ENCODE measurements at regions not wholly inside any gene's neighbourhood (a gene's known extent, or its start where the extent isn't known, plus 50 kb on each side); places are given as distances from the start of the nearest gene placed in this dataset.

DNA sequence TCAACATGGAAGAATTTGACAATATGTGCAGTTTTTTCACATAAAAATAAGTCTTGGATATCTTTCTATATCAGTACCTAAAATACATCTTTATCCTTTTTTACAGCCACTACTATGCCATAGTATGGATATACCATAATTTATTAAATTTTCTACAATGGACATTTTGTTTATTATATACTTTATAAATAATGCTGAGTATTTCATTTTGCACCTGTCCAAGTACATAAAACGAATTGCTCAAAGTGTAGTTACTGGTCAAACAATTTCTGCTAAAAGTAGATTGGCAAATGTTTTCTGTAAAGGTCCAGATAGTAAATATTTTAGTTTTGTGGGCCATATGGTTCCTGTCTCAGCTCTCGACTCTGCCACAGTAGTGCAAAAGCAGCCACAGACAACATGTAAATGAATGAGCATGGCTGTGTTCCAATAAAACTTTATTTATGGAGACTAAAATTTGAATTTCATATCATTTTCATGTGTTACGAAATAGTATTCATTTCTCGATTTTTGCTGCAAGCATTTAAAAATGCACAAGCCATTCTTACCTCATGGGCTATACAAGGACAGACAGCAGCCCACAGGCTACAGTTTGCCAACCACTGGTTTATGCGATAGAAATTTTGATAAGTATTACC, 96.9 kb upstream of the STEAP1B start:
- Mint-ChIP-seq H3K36me3 (ENCODE audit: low read depth) (no peaks in the 10 kb centered on the region), H3K4me3 (no peak overlapping the region), H3K4me1 (ENCODE audit: low read depth) (peaks cover 4% of the 10 kb centered on the region), H3K27ac (no peak overlapping the region), H3K9me3 (no peaks in the 10 kb centered on the region), H3K27me3 (peaks cover 48% of the 10 kb centered on the region)

DNA sequence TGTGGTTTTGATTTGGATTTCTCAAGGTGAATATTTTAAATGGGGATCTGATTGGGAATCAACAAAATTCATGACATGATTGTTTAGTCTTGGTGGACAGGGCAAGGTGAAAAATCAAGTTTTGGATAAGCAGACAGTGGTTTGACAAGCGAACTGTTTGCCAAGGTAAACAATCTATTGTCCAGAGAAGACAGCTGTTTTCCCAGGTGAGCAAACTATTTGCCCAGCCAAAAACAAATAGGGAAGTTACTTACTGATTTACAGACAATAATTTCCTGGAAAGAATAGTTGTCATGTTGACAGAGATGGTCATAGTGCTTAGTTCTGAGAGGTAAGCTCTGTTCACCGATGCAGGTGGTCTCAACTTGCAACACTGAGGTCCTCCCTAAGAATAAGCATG, 94.0 kb upstream of the STEAP1B start:
- Mint-ChIP-seq H3K36me3 (ENCODE audit: low read depth) (no peaks in the 10 kb centered on the region), H3K27ac (no peak overlapping the region), H3K27me3 (peaks cover 52% of the 10 kb centered on the region), H3K9me3 (no peaks in the 10 kb centered on the region), H3K4me3 (no peak overlapping the region), H3K4me1 (ENCODE audit: low read depth) (no peaks in the 10 kb centered on the region)

GRCh38 chr7:22591271-22591670, 91.3 kb upstream of the STEAP1B start:
- no peaks in the 10 kb centered on the region for H3K9me3 Mint-ChIP-seq
- no peak overlapping the region for H3K4me3 Mint-ChIP-seq
- peaks cover 57% of the 10 kb centered on the region for H3K27me3 Mint-ChIP-seq
- H3K27ac Mint-ChIP-seq: no peak overlapping the region
- peaks cover 24% of the 10 kb centered on the region for H3K4me1 Mint-ChIP-seq (ENCODE audit: low read depth)
- no peaks in the 10 kb centered on the region for H3K36me3 Mint-ChIP-seq (ENCODE audit: low read depth)

GRCh38 chr7:22589641-22590201, 89.7 kb upstream of the STEAP1B start:
- H3K36me3 Mint-ChIP-seq (ENCODE audit: low read depth): no peaks in the 10 kb centered on the region
- H3K4me3 Mint-ChIP-seq: no peak overlapping the region
- no peaks in the 10 kb centered on the region for H3K9me3 Mint-ChIP-seq
- H3K27me3 Mint-ChIP-seq: peaks cover 50% of the 10 kb centered on the region
- no peak overlapping the region for H3K27ac Mint-ChIP-seq
- H3K4me1 Mint-ChIP-seq (ENCODE audit: low read depth): peaks cover 33% of the 10 kb centered on the region

DNA sequence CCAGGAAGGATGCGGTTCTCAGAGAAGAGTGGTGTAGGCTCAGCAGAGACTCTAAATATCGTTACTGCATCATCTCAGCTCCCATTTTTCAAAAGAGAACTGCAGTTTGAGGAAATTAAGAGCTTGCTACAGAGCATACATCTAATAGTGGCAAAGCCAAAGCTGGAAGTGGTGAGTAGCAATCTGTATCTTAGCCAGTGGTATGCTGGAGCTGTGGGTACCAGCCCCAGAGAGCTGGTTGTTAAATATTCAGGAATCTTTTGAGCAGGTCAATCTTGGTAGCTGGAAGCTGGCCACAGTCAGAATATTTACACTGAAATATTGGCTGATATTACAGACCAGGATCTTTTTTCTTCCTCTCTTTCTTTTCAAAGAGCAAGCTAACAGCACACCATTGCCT, 88.4 kb upstream of the STEAP1B start:
- H3K4me1 Mint-ChIP-seq (ENCODE audit: low read depth): peaks cover 44% of the 10 kb centered on the region
- no peaks in the 10 kb centered on the region for H3K9me3 Mint-ChIP-seq
- H3K36me3 Mint-ChIP-seq (ENCODE audit: low read depth): no peaks in the 10 kb centered on the region
- no peak overlapping the region for H3K4me3 Mint-ChIP-seq
- H3K27ac Mint-ChIP-seq: no peak overlapping the region
- H3K27me3 Mint-ChIP-seq: peaks cover 51% of the 10 kb centered on the region

- H3K4me3 Mint-ChIP-seq: peak overlapping the region; percentile 21
Observed at GRCh38 chr7:22587322-22587721, 87.3 kb upstream of the STEAP1B start.

DNA sequence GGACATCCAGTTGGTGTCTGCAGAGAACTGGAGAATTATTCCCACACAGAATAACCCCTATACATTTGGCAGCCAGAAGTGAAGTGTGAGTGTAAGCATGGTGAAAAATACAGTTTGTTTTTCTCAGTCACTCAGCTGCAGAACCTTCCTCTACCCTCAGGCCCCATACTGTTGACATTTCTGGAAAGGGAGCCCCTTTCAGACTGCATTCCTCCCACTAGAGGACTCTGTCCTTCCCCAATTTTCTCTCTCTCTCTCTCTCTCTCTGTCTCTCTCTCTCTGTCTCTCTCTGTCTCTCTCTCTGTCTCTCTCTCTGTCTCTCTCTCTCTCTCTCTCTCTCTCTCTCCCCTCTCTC, 86.8 kb upstream of the STEAP1B start:
- Mint-ChIP-seq H3K27me3 (peaks cover 52% of the 10 kb centered on the region), H3K9me3 (no peaks in the 10 kb centered on the region), H3K4me1 (ENCODE audit: low read depth) (peaks cover 46% of the 10 kb centered on the region), H3K36me3 (ENCODE audit: low read depth) (no peaks in the 10 kb centered on the region), H3K4me3 (no peak overlapping the region), H3K27ac (no peak overlapping the region)

More at GRCh38 chr7:22587322-22587721, 87.3 kb upstream of the STEAP1B start:
- Mint-ChIP-seq H3K27ac (peak overlapping the region; percentile 77), H3K9me3 (no peaks in the 10 kb centered on the region), H3K36me3 (ENCODE audit: low read depth) (no peaks in the 10 kb centered on the region), H3K4me1 (ENCODE audit: low read depth) (peaks cover 46% of the 10 kb centered on the region), H3K27me3 (peaks cover 54% of the 10 kb centered on the region)

DNA sequence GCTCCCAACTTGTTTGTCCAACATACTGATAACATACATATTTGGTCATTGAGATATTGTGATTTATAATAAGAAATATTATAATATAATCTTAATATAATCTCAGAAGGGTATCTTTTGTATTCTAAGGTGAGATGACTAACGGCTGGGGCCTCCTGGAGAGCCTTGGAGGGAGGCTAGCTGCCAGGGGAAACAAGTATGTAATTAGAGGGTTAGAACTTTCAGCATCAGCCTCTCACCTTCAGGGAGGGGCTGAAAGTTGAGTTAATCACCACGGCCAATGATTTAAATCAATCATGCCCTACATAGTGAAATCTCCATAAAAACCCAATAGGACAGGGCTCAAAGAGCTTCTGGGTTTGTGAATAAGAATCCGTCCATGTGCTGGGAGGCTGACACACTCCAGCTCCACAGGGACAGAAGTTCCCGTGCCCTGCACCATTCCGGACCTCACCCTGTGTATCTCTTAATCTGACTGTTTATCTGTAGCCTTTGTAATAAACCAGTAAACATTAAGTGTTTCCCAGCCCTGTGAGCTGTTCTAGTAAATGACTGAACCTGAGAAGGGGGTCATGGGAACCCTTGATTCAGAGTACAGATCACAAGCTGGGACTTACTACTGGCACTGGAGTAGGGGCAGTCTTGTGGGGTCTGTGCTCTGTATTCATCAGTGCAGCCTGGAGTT, 86.3 kb upstream of the STEAP1B start:
- no peak overlapping the region for H3K4me3 Mint-ChIP-seq
- no peak overlapping the region for H3K27ac Mint-ChIP-seq
- no peaks in the 10 kb centered on the region for H3K36me3 Mint-ChIP-seq (ENCODE audit: low read depth)
- H3K9me3 Mint-ChIP-seq: no peaks in the 10 kb centered on the region
- peaks cover 46% of the 10 kb centered on the region for H3K4me1 Mint-ChIP-seq (ENCODE audit: low read depth)
- H3K27me3 Mint-ChIP-seq: peaks cover 50% of the 10 kb centered on the region

- peaks cover 46% of the 10 kb centered on the region for H3K4me1 Mint-ChIP-seq (ENCODE audit: low read depth)
- H3K36me3 Mint-ChIP-seq (ENCODE audit: low read depth): no peaks in the 10 kb centered on the region
- H3K4me3 Mint-ChIP-seq: no peak overlapping the region
- H3K27me3 Mint-ChIP-seq: peaks cover 39% of the 10 kb centered on the region
- H3K27ac Mint-ChIP-seq: no peak overlapping the region
- no peaks in the 10 kb centered on the region for H3K9me3 Mint-ChIP-seq
Observed at GRCh38 chr7:22584179-22584578, 84.2 kb upstream of the STEAP1B start.

DNA sequence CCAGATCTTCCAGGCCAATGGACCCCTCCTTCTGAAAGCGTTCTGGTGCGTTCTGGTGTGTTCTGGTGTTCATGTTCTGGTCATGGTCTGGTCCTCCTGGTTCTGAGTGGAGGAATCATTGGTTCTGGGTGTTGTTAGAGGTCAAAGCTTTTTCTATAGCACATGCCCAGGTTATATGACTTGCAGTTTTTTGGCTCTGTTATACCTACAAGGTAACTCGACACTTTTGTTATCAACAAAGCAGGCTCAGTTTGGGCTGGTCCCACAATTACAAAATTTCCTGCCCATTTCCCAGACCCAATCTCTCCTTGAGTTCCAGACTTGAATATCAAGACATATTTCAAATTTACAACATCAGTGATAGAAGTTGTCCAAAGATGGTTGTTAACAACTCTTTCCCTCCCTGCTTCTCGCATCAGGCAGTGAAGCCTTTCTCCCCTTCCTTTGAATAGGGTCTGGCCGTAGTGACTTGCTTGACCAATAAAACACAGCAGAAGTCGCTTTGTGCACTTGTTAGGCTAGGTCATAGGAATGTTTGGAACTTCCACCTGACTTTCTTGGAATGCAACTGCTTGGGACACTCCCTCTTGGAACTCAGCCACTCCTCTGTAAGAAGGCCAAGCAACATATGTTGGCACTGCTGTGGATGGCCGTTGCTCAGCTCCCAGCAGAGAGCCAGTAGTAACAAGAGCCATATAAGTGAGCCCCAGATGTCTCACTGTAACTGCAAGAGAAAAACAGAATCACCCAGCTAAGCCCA, 83.1 kb upstream of the STEAP1B start:
- Mint-ChIP-seq H3K36me3 (ENCODE audit: low read depth) (no peaks in the 10 kb centered on the region), H3K27ac (no peak overlapping the region), H3K9me3 (no peaks in the 10 kb centered on the region), H3K4me3 (no peak overlapping the region), H3K27me3 (peaks cover 39% of the 10 kb centered on the region), H3K4me1 (ENCODE audit: low read depth) (peaks cover 40% of the 10 kb centered on the region)

DNA sequence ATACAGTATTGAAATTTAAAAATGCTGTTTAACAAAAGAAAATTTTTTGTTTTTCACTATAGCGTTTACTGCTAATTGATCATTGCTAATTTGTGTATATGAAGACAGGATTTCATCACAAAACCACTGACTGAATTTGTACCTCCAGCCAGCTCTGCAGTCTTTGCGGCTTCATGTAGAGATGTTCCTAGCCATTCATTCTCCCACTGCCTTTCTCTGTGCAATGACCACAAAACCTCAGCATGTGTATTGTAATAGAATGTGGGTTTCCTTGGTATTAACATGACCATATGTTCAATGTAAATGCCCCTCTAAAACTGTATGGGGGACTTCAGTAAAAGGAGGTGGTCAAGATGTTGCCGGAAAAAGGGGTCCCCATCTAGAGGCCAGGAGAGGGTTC, 81.1 kb upstream of the STEAP1B start:
- Mint-ChIP-seq H3K27ac (no peak overlapping the region), H3K36me3 (ENCODE audit: low read depth) (no peaks in the 10 kb centered on the region), H3K9me3 (no peaks in the 10 kb centered on the region), H3K4me3 (no peak overlapping the region), H3K27me3 (peaks cover 52% of the 10 kb centered on the region), H3K4me1 (ENCODE audit: low read depth) (peaks cover 21% of the 10 kb centered on the region)

DNA sequence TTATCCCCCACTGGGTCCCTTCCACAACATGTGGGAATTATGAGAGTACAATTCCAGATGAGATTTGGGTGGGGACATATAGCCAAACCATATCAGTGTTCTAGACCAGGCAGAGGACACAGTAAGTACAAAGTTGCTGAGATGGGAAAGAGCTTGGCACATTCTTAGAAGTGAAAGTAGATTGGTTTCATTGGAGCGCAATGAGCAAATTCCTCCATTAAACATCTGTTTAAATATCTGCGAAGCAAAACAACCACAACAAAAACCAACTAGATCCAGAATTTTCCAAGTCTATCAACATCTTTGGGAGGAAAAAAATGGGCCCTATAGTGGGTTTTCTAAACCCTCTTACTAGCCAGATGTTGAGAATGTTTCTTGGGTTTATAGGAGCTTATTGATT, 80.0 kb upstream of the STEAP1B start:
- no peak overlapping the region for H3K4me3 Mint-ChIP-seq
- peaks cover 52% of the 10 kb centered on the region for H3K27me3 Mint-ChIP-seq
- no peak overlapping the region for H3K27ac Mint-ChIP-seq
- H3K36me3 Mint-ChIP-seq (ENCODE audit: low read depth): no peaks in the 10 kb centered on the region
- H3K9me3 Mint-ChIP-seq: no peaks in the 10 kb centered on the region
- H3K4me1 Mint-ChIP-seq (ENCODE audit: low read depth): peaks cover 15% of the 10 kb centered on the region

GRCh38 chr7:22578007-22578733, 78.2 kb upstream of the STEAP1B start:
- Mint-ChIP-seq H3K9me3 (no peaks in the 10 kb centered on the region), H3K27ac (no peak overlapping the region), H3K36me3 (ENCODE audit: low read depth) (no peaks in the 10 kb centered on the region), H3K27me3 (peaks cover 48% of the 10 kb centered on the region), H3K4me3 (no peak overlapping the region), H3K4me1 (ENCODE audit: low read depth) (no peaks in the 10 kb centered on the region)

GRCh38 chr7:22577470-22578001, 77.5 kb upstream of the STEAP1B start:
- H3K27me3 Mint-ChIP-seq: peaks cover 48% of the 10 kb centered on the region
- no peak overlapping the region for H3K27ac Mint-ChIP-seq
- H3K9me3 Mint-ChIP-seq: no peaks in the 10 kb centered on the region
- no peaks in the 10 kb centered on the region for H3K36me3 Mint-ChIP-seq (ENCODE audit: low read depth)
- no peak overlapping the region for H3K4me3 Mint-ChIP-seq
- no peaks in the 10 kb centered on the region for H3K4me1 Mint-ChIP-seq (ENCODE audit: low read depth)

All from stimulated activated naive CD8-positive, alpha-beta T cell treated with anti-CD3 and anti-CD28 coated beads, Interleukin-15, Interleukin-2, amounts not matched to agents 100 ng/mL and 50 ng/mL, for 24 hours (primary cell).